Transverse colon (tissue), 4 donors: ENCODE measurements at regions not wholly inside any gene's neighbourhood (a gene's known extent, or its start where the extent isn't known, plus 50 kb on each side); places are given as distances from the start of the nearest gene placed in this dataset.

ENCODE experiments used
- DNase-seq: peaks from one replicate; pipeline ENCODE4 v3.0.0-alpha.2; 2019
- H3K27ac ChIP-seq, 4 donors: fragments of 200-600 bp; sonication (generic); 2 replicates each; pipeline ENCODE4 v1.5.1; 2016 to 2018; ENCODE audit warnings: inconsistent platforms in 4 of 4
- H3K27me3 ChIP-seq: fragments of 200-600 bp; sonication (generic); 2 replicates; pipeline ENCODE4 v1.5.1; 2017; ENCODE audit warnings: inconsistent platforms
- H3K36me3 ChIP-seq, 4 donors: fragments of 200-600 bp; sonication (generic); 2 replicates each; pipeline ENCODE4 v1.5.1; 2017 to 2019; ENCODE audit warnings: inconsistent platforms in 4 of 4
- H3K4me1 ChIP-seq, 4 donors: fragments of 200-600 bp; sonication (generic); 2 replicates each; pipeline ENCODE4 v1.5.1; 2017 to 2020; ENCODE audit warnings: inconsistent platforms in 4 of 4
- H3K4me3 ChIP-seq, 4 donors: fragments of 200-600 bp; sonication (generic); 1 replicate in 1 of 4; 2 replicates in 3 of 4; pipeline versions ENCODE4 v1.5.1 to v1.6.1; 2017 to 2019; ENCODE audit warnings: inconsistent platforms in 4 of 4
- H3K9me3 ChIP-seq, 2 donors: fragments of 200-600 bp; sonication (generic); 2 replicates each; pipeline ENCODE4 v1.5.1; 2017 to 2019; ENCODE audit warnings: inconsistent platforms in 2 of 2
- EP300 ChIP-seq: sonication (generic); formaldehyde crosslinking; IDR thresholded peaks from one replicate; pipeline ENCODE4 v1.6.1; 2017; ENCODE audit warnings: antibody characterized with exemption, low read depth
- POLR2A ChIP-seq: fragments of 450-650 bp; IDR thresholded peaks from one replicate; pipeline ENCODE4 v1.6.1; 2016; ENCODE audit warnings: antibody characterized with exemption, mild to moderate bottlenecking, moderate library complexity
- POLR2AphosphoS5 ChIP-seq, 3 donors: sonication (generic); formaldehyde crosslinking; IDR thresholded peaks; one replicate each; pipeline ENCODE4 v1.6.1; 2016; ENCODE audit warnings: antibody characterized with exemption in 3 of 3
- WGBS, 2 donors: methylation state at CpG; one replicate each; pipeline ENCODE4 v1.1.5; 2018; ENCODE audit warnings: low coverage in 1 of 2; 5-methylcytosine and 5-hydroxymethylcytosine counted together
- in situ Hi-C, 4 donors: fragments of 200-750 bp; cut with MboI; loops; one replicate each; pipeline versions ENCODE4 v1.15.0 to v1.15.1; 2017; ENCODE audit warnings: low sequenced_read_pairs in 3 of 4, low pct_ligation_motif_present in 1 of 4, low pct_unique_long_range_greater_than_20kb in 1 of 4
- intact Hi-C: fragments of 100-400 bp; cut with DNase I; formaldehyde crosslinking; loops from one replicate; pipeline ENCODE4 v1.15.1; 2023; ENCODE audit warnings: low total_unique reads
- TF ChIP-seq, protein P1 (sequence below), 5 experiments: fragments of 200-600 bp in 3 of 5; fragments of 450-650 bp in 2 of 5; sonication (generic) in 3 of 5; IDR thresholded peaks; 1 replicate in 2 of 5; 2 replicates in 3 of 5; pipeline ENCODE4 v1.5.1; 2016 to 2017; ENCODE audit warnings: antibody characterized with exemption in 5 of 5, inconsistent platforms in 3 of 5, mild to moderate bottlenecking in 2 of 5, moderate library complexity in 1 of 5

GRCh38 chr3:13245615-13245978 is 172.4 kb upstream of the IQSEC1 start:
- DNase-seq = no peak
- 77 to 86% methylated on average over 4 to 8 of the region's 8 CpGs for WGBS, 2 donors
- no peaks in the 10 kb centered on the region for H3K9me3 ChIP-seq
- TF ChIP-seq EP300 (no peak), POLR2A (no peak), POLR2AphosphoS5 (IDR thresholded peaks at IDR 0.05) (no peak)
- TF ChIP-seq, protein P1, sequence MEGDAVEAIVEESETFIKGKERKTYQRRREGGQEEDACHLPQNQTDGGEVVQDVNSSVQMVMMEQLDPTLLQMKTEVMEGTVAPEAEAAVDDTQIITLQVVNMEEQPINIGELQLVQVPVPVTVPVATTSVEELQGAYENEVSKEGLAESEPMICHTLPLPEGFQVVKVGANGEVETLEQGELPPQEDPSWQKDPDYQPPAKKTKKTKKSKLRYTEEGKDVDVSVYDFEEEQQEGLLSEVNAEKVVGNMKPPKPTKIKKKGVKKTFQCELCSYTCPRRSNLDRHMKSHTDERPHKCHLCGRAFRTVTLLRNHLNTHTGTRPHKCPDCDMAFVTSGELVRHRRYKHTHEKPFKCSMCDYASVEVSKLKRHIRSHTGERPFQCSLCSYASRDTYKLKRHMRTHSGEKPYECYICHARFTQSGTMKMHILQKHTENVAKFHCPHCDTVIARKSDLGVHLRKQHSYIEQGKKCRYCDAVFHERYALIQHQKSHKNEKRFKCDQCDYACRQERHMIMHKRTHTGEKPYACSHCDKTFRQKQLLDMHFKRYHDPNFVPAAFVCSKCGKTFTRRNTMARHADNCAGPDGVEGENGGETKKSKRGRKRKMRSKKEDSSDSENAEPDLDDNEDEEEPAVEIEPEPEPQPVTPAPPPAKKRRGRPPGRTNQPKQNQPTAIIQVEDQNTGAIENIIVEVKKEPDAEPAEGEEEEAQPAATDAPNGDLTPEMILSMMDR (IDR thresholded peaks at IDR 0.05) = no peak
- in situ Hi-C loops (no loop called here), intact Hi-C loops (no loop called here)
- no peaks in the 10 kb centered on the region for H3K27me3 ChIP-seq
- H3K4me3 ChIP-seq = no peak overlapping the region
- H3K4me1 ChIP-seq = no peaks in the 10 kb centered on the region
- H3K36me3 ChIP-seq = no peaks in the 10 kb centered on the region
- no peak overlapping the region for H3K27ac ChIP-seq

DNA sequence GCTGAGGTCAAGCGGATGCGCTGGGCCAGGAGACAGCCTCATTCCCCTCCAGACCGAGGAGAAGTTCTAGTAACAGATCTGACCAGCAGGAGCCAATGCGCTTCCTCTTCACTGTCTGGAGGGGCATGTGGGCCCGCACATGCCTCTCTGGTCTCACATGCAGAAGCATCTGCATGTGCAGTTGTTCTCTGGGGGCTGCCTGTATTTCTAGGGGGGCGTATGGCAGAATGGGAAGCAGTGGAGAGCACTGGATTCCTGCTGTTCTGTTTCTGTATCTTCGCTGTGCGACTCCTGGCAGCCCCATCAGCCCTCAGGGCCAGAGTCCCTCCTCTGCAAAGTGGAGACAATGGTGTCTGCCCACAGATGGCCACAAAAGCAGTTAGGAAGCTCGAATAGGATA is 170.4 kb upstream of the IQSEC1 start:
- TF ChIP-seq POLR2AphosphoS5 (IDR thresholded peaks at IDR 0.05) = no peak
- TF ChIP-seq, protein P1 (IDR thresholded peaks at IDR 0.05) = no peak
- TF ChIP-seq POLR2A = no peak
- no peak for TF ChIP-seq EP300
- H3K27ac ChIP-seq = no peak overlapping the region
- no peak for DNase-seq
- no peaks in the 10 kb centered on the region for H3K9me3 ChIP-seq
- H3K4me1 ChIP-seq = no peaks in the 10 kb centered on the region
- no peaks in the 10 kb centered on the region for H3K36me3 ChIP-seq
- no peaks in the 10 kb centered on the region for H3K27me3 ChIP-seq
- WGBS, 2 donors = 73% methylated on average over 7 of the region's 9 CpGs; no CpG with 5 or more reads in 1 of the 2 donors
- in situ Hi-C loops = no loop called here
- no peak overlapping the region for H3K4me3 ChIP-seq
- intact Hi-C loops = no loop called here

- Histone ChIP-seq H3K27ac (no peak overlapping the region), H3K4me3 (no peak overlapping the region), H3K4me1 (no peaks in the 10 kb centered on the region), H3K9me3 (no peaks in the 10 kb centered on the region), H3K36me3 (no peaks in the 10 kb centered on the region), H3K27me3 (no peaks in the 10 kb centered on the region)
- in situ Hi-C loops = no loop called here
- TF ChIP-seq POLR2AphosphoS5 (IDR thresholded peaks at IDR 0.05) (no peak), POLR2A (no peak), EP300 (no peak)
- TF ChIP-seq, protein P1 (IDR thresholded peaks at IDR 0.05) = no peak
- no peak for DNase-seq
- intact Hi-C loops = no loop called here
- 83% methylated on average over 8 of the region's 8 CpGs; no CpG with 5 or more reads in 1 of the 2 donors for WGBS, 2 donors
These were observed 169.1 kb upstream of the IQSEC1 start for GRCh38 chr3:13242364-13242737.

DNA sequence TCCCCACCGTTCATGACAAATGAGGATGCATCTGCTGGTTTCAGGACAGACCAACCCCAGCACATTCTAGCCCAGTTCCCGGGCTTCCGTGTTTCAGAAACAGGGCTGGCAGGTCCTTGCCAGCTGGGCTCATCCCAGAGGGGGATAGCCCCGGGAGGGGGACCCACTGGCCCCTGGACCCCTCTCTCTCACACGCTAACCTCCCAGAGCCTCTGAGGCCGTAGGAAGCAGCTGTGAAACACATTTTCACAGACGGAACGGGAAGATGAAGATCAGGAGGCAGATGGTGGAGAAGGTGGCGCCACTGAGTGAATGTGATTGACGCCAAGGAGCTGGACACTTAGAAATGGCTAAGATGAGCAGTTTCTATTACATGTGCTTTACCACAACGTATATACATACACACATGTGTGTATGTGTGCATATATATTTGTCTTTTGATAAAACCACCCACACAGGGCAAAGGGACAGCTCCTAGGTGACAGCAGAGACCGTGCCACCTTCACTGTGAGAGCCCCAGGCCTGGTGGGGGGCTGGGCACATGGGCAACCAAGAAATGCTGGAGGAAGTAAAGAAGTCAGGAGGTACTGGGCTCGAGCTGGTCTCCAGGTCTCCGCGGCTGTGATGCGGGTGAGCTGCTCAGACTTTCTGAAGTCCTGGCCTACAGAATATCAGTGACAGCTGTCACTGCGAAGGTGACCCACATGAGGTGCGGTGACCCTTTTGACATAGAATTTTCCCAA is 168.6 kb upstream of the IQSEC1 start:
- Histone ChIP-seq H3K9me3 (no peaks in the 10 kb centered on the region), H3K27ac (no peak overlapping the region), H3K4me3 (no peak overlapping the region), H3K4me1 (no peaks in the 10 kb centered on the region), H3K27me3 (no peaks in the 10 kb centered on the region), H3K36me3 (no peaks in the 10 kb centered on the region)
- TF ChIP-seq POLR2AphosphoS5 (IDR thresholded peaks at IDR 0.05) = no peak
- no peak for TF ChIP-seq POLR2A
- TF ChIP-seq, protein P1 (IDR thresholded peaks at IDR 0.05) = no peak
- no peak for TF ChIP-seq EP300
- intact Hi-C loops (no loop called here), in situ Hi-C loops (no loop called here)
- WGBS, 2 donors = 69% methylated on average over 18 of the region's 18 CpGs; no CpG with 5 or more reads in 1 of the 2 donors
- no peak for DNase-seq
